GM12892 (cell line): ENCODE measurements at regions not wholly inside any gene's neighbourhood (a gene's known extent, or its start where the extent isn't known, plus 50 kb on each side); places are given as distances from the start of the nearest gene placed in this dataset.

Experiments
- POLR2A ChIP-seq: IDR thresholded peaks from 2 replicates; pipeline ENCODE4 v1.6.1; 2011; ENCODE audit warnings: low read depth, low read length, control low read depth
- POLR2AphosphoS5 ChIP-seq: IDR thresholded peaks from 2 replicates; pipeline ENCODE4 v1.6.1; 2011; ENCODE audit warnings: low read depth, low read length, control low read depth
- TAF1 ChIP-seq: IDR thresholded peaks from 2 replicates; pipeline ENCODE4 v1.6.1; 2011; ENCODE audit warnings: low read depth, mild to moderate bottlenecking, control low read depth, low read length, borderline replicate concordance

DNA sequence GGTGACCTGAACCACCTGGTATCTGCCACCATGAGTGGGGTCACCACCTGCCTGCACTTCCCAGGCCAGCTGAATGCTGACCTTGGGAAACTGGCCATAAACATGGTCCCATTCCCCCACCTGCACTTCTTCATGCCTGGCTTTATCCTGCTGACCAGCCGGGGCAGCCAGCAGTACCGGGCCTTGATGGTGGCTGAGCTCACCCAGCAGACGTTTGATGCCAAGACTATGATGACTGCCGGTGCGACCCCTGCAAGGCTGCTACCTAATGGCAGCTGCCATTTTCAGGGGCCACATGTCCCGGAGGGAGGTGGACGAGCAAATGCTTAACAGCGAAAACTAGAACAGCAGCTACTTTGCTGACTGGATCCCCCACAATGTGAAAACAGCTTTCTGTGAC lies 67.5 kb upstream of the FAM241A start:
- TF ChIP-seq POLR2A (no peak), POLR2AphosphoS5 (no peak), TAF1 (no peak)
